Caki2 (cell line): ENCODE measurements at regions not wholly inside any gene's neighbourhood (a gene's known extent, or its start where the extent isn't known, plus 50 kb on each side); places are given as distances from the start of the nearest gene placed in this dataset.

Experiments used
- DNase-seq: peaks from one replicate; pipeline ENCODE4 v3.0.0-alpha.2; 2015; ENCODE audit warnings: low read depth
- in situ Hi-C: cut with HindIII; loops from 2 replicates; pipeline ENCODE4 v1.10.0; 2016; ENCODE audit warnings: low sequenced_read_pairs, low pct_unique_long_range_greater_than_20kb, mixed read lengths

DNA sequence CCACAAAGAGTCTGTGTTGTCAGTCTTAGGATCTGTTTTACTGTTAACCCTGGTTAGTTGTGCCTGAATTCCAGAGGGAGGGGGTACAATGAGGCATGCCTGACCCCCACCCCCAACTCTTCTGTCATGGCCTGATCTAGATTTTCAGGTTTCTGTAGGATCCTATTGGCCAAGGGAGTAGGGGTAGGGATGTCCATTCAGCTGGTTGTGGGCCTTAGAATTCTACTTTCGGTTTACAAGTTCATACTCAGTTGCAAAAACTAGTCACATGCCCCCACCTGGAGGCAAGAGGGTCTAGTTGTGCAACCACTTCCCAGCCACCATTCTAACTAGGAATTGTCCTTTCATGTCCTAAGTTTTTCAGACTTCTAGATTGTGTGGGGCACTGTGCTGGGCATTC is 94.3 kb upstream of the MBNL2 start:
- DNase-seq = no peak
- in situ Hi-C loops = no loop called here

DNA sequence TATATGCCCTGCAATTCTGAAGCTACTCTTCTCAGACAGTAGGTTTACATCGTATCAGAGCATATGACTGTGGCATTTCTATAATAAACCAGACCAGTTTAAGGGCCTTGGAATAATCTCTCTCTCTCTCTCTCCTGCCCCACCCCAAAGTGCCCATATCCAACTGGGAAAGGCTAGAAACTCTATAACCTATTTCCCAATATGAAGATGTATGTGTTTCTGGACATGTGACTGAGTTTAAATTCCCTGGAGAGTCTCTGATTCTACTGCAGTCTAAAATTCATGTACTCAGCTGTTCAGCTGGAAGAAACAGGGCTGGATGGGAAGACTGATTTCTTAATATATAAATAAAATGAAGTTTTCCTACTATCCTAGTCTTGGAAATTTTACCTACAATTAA is 91.9 kb upstream of the MBNL2 start:
- DNase-seq = no peak
- in situ Hi-C loops = no loop called here

DNA sequence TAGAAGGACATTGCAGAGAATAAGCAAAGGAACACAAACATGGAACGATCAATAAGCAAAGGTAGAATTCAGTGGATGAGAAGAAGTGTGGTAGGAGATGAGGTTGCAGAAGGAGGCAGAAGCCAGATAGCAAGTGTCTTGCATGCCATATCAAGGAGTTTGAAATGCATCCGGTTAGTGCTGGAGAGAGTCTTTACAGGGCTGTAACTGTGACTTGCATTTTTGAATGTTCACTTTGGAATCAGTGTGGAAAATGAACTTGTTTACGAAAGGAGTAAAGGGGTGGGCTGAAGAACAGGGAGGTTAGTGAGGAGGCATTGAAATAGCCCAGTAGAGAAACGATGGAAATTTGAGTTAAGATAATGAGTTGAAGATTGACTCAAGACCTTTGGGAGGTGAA is 90.7 kb upstream of the MBNL2 start:
- in situ Hi-C loops = no loop called here
- DNase-seq = no peak

DNA sequence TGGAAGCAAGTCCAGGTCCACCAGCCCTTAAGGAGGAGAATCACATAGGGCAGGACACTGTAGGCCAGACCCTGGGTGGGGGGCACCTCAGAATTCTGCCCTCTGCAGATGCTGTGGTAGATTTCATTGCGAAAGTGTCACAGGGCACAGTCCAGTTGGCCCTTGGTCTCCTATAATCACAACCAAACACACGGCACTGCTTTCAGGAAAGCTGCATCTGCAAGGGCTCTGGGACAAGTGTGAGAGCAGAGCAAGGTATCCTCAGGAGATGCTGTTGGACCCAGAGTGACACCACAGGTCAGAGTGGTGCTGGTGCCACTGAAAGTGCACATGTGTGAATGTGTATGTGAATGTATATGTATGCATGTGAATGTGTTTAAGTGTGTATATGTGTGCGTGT is 88.6 kb upstream of the MBNL2 start:
- in situ Hi-C loops = no loop called here
- no peak for DNase-seq

DNA sequence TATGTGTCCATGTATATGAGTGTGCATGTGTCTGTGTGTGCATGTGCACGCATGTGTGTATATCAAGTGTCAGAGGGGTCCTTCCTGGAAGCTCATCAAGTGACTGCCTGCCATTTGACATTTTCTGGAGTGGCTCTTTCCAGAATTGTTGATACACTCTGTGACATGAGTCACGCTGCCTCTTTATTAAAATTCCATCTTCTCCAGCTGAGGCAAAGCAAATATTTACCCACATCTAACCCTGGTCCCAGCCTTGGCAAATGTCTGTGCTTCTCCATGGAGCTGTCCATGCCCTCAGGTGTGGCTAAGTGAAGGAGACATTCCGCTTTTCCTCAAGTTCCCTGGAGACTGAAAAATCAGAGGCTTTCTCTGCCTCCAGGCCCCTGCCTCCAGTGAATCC is 88.2 kb upstream of the MBNL2 start:
- no peak for DNase-seq
- in situ Hi-C loops = no loop called here

DNA sequence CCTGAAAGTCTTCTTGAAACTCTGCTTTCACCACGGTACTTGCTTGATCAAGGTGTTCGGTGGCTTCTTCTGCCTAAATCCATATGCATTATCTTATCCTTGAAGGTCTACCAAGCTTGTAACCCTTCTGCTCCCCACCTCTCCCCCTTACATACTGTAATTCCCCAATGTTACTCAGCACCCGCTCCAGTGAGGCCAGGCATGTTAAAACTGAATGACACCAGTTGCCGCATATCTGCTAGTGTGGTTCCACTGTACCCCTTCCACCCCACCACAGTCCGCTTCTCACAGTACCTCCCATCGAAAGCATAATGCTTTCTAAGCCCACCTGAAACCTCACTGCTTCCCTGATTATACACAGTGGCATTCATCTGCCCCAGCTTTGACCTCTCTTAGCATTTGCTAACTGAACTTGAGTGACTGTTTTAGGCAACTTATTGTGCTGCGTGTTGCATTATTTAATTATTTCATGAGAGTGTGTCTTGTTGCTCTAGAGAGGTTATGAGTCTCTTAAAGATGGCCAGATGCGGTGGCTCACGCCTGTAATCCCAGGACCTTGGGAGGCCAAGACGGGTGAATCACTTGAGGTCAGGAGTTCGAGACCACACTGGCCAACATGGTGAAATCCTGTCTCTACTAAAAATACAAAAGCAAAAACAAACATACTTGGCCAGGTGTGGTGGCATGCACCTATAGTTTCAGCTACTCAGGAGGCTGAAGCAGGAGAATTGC is 87.6 kb upstream of the MBNL2 start:
- DNase-seq = no peak
- in situ Hi-C loops = no loop called here

DNA sequence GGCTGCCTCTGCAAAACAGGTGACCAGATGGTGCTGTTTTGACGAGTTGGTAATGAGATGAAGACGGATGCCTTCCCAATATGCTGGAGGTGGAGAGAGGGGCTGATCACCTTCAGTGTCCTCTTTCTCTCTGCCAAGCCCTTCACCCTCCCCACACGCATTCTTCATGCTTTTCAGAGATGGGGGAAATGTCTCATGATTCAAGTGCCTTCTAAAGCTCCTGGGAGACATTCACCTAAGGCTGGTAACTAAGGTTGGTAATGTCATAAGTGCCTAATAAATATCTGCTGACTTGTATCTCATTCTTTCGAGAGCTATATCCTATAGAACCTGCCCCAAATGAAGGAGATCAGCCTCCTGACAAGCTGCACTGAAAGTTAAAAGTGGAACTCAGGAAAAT is 86.2 kb upstream of the MBNL2 start:
- in situ Hi-C loops = no loop called here
- no peak for DNase-seq

DNA sequence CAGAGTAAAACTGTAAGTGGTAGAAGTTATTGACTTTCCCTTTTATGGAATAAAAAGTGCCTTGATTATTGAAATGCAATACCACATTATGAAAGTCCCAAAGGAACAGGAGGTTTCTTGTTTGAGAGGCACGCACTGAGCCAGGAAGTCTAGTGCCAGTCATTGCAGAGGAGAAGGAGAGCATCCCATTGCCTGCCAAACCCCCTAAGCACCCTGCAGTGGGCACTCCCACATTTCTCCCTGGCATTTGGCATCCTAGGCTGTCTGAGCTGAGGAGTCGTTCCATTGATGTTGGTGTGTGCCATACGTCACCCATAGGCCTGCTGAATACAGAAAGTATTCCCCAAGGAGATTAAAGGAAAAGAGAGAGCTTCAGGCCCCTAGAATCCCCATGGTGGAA is 85.7 kb upstream of the MBNL2 start:
- in situ Hi-C loops = no loop called here

DNA sequence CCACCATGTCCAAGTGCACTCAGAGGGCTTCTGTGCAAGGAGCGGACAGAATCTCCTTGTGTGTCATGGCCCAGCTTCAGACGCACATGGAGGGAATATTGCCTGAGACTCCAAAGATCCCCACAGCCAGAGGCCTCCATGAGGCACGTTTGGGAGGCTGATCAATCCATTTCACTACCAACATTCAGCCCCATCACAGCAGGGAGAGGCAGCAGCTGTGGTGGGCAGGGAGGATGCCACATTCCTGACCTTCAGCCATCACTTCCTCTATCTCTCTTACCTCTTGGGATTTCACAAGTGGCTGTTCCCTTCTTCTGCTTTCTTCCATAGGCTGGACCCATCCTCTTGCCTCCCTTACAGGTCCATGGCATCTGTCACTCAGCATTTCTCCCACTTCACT is 82.4 kb upstream of the MBNL2 start:
- in situ Hi-C loops = no loop called here
- no peak for DNase-seq

More for the DNA sequence above, 85.7 kb upstream of the MBNL2 start:
- no peak for DNase-seq

DNA sequence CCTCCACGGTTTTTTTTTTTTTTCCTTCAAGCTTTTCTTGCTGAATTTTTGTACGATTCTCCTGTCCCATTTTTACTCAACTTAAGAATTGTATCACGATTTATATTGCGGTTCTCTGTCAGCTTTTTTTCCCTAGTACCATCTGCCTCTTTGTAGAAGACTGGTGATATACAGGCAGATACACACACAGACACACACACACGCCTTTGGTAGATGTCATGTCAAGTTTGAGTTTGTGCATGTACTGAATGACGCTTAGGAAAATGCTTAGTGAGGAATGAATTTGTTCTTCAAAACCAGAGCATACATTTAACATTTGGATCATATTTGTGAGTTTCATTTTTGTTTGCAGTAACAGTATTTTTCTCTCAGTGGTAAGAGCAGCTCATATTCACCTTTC is 82.0 kb upstream of the MBNL2 start:
- DNase-seq = no peak
- in situ Hi-C loops = no loop called here

DNA sequence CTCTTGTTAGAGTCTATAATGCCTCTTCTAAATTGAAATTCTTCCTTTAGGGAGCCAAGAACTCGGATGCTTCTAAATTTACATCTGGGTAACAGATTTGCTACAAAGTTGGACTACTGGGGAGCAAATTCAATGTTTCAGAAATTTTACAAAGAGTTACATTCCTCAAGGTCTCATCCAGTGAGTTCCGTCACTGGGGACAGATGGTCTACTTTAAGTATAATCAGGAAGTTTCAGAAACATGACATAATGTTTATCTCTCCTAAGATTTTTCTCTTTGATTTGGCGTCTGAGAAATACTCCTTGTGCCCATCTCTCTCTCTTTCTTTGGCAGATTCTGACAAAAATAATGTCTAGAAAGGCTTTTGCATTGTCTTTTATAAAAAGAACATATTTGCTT is 81.5 kb upstream of the MBNL2 start:
- no peak for DNase-seq
- in situ Hi-C loops = no loop called here

DNA sequence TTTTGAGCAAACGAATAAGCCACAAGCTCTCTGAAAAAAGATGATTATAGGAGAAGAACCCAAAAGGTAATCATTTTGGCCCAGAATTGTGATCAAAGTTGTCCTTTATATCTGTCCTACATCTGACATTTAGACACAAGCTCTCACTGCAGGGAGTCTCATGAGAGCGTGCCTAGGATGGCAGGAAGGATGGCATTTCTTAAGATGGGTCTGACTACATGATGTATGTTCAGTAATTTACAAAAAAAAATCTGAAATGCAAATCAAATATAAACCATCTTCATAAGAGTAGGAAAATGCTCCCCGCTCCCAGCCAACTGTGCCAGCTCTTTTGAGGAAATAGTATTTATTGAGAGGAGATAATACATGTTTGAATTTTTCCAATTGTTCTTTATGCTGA is 81.0 kb upstream of the MBNL2 start:
- in situ Hi-C loops = no loop called here
- DNase-seq = no peak

DNA sequence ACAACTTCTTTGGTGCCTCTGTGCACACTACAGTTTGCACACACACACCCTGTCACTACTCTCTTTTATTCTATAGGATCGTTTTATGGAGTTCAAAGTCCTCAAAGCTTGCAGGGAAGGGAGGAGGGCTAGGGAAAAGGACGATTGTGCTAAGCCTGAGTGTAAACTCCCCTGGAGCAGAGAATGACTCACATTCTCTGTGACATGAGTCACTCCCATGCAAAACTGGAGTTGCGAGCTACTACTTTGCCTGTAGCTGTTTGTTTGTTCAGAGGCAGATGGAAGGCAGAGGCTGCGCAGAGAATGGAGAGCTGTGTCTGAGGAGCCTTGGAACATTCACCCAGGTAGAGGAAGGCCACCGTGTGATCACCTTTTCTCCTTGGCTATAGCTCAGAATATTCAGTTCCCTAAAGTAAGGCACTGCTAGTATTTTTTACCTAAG is 80.5 kb upstream of the MBNL2 start:
- DNase-seq = peak; percentile 72
- in situ Hi-C loops = no loop called here

DNA sequence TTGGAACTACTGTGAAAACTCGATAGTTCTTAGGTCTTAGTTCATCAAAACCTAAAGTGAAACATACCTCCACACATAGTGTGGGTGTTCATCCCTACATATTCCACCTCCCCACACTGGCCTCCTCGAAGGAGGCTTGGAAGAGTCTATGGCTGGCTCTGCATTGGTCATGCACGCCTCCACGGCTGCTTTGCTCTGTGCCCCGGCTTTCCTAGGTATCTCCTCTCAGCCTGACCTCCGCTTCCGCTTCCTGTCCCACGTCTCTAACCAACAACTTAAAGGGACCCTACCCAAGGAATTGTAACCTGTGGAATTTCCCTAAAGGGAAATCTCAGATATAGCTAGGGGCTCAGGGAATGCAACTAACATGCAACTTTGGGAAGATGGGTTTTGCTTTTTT is 79.7 kb upstream of the MBNL2 start:
- no peak for DNase-seq
- in situ Hi-C loops = no loop called here

DNA sequence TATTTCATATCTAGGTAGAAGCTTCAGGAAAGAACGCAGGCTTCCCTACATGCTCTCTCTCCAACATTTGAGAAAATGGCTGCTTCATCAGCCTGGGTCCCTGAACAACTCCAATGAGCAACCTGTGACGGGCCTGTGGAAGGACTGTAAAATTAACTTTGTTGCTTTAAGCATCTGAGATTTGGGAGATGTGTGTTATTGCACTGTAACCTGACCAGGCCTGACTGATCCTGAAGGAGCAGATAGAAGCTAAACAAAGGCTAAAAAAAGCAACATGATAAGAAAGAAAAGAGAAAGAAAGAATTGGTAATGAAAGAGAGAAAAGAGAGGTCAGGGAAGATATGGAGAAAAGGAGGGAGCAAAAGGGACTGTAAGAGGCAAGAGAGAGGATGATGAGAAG is 77.1 kb upstream of the MBNL2 start:
- in situ Hi-C loops = no loop called here
- no peak for DNase-seq

DNA sequence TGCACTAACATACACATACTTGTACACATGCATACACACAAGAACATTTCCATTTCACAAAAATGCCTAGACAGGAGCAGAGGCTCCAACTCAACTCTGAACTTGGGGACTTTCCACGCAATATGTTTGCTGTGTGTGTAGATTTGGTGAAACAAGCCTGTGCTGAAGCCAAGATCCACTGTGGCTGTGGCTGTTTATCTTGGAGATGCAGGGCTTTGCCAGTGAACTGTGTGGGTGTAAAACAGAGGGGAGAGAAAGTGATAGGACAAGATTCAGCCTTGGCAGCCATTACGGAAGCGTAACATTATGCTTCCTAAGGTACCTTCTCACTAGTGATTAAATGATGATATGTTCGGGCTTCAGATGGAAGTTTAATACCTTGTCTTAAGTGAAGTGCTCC is 73.2 kb upstream of the MBNL2 start:
- in situ Hi-C loops = no loop called here
- no peak for DNase-seq

DNA sequence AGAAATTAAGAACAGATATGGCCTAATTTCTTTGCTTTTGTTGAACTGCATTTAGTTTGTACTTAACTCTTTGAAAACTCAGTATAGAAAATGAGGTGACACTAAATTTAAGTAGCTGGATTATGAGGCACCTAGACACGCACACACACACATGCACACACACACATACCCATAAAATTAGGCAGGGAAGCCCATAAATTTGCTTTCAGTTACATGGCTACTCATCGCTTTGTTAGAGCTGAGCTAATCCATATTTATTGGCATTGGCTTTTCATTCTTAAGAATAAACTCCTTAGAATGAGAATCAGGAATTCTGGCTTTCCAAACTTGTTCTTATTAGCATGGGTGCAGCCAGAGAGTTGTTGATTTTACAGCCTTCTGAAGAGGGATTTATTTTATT is 61.7 kb upstream of the MBNL2 start:
- in situ Hi-C loops = no loop called here
- no peak for DNase-seq

DNA sequence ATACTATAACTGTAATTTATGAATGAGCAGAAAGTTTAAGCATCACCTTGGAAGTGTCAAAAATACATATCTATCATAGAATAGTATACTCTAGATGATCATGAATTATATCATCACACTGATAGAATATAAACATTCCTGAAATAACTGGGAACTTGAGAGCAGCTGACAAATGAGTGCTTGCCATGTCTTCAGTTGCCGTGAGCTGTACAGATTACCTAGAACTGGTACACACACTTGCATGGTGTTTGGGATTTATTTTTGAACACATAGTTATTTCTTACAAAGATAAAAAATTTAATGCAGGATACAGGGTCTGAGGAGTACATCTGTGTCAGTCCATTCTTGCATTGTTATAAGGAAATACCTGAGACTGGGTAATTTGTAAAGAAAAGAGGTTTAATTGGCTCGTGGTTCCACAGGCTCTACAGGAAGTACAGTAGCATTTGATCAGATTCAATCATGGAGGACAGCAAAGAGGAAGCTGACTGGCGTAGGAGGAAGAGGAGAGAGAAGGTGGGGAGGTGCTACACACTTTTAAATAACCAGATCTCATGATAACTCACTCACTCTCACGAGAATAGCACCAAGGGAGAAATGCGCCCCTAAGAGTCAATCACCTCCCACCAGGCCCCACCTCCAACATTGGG is 60.4 kb upstream of the MBNL2 start:
- DNase-seq = no peak
- in situ Hi-C loops = no loop called here

DNA sequence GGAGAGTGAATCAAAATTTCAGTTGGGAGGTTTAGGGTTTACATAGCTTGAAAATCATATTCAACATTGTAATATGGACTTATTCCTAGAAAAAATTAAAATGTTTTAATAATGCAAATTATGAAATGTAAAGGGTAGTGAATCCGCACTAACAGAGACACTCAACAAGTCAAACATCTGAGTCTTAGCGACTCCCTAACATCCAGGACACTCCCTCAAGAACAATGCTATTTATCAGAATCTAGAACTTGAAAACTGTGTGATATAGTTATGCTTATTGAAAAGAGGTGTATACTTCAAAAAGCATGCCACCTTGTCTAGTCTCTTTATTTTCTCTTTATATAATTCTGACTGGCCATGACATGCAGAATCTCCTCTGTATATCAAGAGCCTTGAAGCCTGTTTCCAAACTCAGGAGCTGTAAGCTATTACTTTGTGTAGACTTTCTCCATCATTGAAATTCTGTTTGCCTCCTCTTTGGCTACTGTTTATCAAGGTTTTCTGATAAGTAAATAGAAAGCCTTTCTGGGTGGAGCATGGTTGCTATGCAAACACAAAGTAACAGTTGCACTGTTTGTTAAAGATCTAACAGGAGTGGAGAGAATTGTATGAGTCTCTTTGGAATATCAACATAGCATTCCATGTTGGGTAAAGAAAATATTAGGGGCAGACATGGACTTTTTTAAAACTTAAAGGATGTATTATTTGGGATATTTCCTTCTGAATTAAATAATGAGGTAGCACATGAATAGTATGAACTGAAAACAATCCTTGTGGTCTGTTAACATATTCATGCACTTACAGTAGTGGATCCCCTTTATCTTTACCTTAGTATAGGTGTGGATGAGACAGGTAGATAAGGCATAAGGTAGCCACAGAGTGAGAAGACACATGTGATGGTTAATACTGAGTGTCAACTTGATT is 56.4 kb upstream of the MBNL2 start:
- in situ Hi-C loops = no loop called here
- no peak for DNase-seq
